ENCODE measurements at regions not wholly inside any gene's neighbourhood (a gene's known extent, or its start where the extent isn't known, plus 50 kb on each side); places are given as distances from the start of the nearest gene placed in this dataset.

- TF ChIP-seq EZH2 (IDR thresholded peaks at IDR 0.05; ENCODE audit: borderline replicate concordance, low read length) (no peak), CTCF (conservative IDR thresholded peaks at IDR 0.05 in 1 of 2, IDR thresholded peaks at IDR 0.05 in 1 of 2; ENCODE audit: extremely low read depth in 1 of 2, insufficient read depth in 1 of 2, low read depth in 1 of 2, low read length in 2 of 2) (no peak)
These were observed 909.2 kb upstream of the TENM4 start for GRCh38 chr11:80349997-80350396.

Data from mammary epithelial cell (primary cell).